Stimulated activated CD8-positive, alpha-beta memory T cell treated with anti-CD3 and anti-CD28 coated beads, Interleukin-4, amount 100 ng/mL, for 4 hours (primary cell): ENCODE measurements at regions not wholly inside any gene's neighbourhood (a gene's known extent, or its start where the extent isn't known, plus 50 kb on each side); places are given as distances from the start of the nearest gene placed in this dataset.

Experiments used
- DNase-seq, 2 donors: peaks; one replicate each; pipeline ENCODE4 v3.0.0-alpha.2; 2020; ENCODE audit warnings: low read depth in 2 of 2, low spot score in 1 of 2

DNA sequence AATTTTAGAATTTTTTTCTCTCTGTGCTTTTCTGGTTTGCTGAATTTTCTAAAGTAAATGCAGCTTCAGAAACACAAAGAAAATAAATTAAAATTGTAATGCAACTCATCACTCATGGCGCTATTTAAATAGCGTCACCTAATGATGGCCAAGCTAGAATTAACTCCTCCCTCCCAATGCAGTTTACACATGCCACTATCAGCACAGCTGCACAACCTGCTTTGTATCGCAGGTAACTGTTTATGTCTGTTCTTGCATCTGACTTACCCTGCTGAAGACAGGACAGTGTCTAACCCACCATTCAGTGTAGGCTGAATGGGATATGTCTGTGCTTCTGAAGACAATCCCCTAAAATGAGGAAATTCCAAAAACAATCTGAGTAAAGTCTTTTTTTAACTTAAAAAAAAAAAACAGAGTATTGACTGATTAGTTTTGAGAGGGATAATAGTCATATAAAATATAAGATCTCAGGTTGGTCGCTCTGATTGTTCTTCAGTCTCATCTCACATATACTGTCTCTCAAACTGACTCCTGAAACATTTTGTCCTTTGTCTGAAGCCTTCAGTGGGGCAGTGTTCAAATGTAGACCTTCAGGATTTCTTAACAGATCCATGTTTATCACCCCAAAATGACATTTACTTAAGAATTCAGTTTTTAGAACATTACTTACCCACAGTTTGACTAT is 271.4 kb downstream of the ZEB2 start:
- no peak for DNase-seq

DNA sequence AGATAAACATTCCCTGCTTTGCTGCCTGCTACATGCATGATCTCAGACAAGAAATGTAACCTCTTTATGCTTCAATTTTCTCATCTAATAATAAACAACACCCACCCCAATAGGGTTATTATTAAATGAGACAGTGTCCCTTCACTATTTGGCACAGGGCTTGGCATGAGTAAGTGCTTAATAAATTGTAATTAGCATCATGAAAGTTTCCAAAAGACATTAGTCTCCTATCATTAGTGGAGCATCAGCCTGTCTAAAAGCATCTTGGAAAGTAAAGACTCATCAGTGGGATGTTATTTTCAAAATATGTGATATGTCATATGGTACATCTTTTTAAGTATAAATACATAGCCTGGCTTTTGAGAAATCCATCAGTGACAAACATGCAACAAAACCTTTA is 275.0 kb downstream of the ZEB2 start:
- no peak for DNase-seq

GRCh38 chr2:144242311-144242710 is 277.6 kb downstream of the ZEB2 start:
- no peak for DNase-seq

DNA sequence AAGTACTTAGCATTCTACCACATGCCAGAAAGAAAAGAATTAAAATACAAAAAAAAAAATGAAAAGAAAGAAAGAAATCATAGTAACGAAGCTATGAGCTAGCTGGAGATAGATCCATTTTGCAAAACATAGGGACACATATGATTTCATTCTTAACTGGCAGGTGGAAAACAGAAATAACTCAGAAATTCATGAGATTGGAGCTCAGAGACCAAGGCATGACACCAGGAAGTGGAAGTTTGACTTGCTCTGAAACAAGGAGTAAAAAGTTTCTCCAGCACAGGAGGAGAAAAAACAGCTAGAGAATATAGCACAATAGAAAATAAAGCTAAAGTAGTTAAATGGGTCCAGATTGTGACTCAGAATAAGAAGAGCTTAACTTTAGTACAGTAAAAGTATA is 278.1 kb downstream of the ZEB2 start:
- DNase-seq, result no peak

DNA sequence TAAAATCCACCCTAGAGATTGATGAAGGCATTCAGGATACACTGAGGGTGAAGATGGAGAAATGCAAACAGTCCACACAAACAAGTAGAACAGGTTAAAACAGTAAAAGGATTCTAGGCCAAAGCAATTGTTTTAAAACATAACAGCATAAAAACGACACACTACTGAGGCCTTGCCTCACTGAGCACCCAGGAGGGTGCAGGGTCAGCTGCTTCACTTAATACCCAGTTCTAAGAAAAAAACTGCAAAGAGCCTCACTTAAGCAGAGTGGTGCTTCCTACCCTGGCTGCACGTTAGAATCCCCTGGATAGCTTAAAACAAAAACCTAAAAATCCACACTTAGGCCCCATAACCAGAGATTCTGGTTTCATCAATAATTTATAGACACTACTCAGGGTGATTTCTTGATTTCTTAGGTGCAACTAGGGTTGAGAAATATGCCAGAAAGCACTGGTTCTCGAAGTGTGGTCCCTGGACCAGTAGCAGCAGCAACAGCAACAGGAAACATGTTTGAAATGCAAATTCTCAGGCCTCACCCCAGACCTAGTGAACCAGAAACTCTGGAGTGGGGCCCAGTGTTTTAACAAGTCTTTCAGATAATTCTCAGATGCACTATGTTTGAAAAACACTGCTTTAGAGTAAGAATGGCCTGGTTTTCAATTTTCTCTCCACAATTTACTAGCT is 279.1 kb downstream of the ZEB2 start:
- no peak for DNase-seq

- DNase-seq, result no peak
These were observed 280.2 kb downstream of the ZEB2 start for GRCh38 chr2:144239726-144240125.

- no peak for DNase-seq
These were observed 280.6 kb downstream of the ZEB2 start for GRCh38 chr2:144239306-144239705.

- no peak for DNase-seq
These were observed 281.9 kb downstream of the ZEB2 start for GRCh38 chr2:144237830-144238627.

- DNase-seq, result no peak
These were observed 282.8 kb downstream of the ZEB2 start for GRCh38 chr2:144237108-144237507.

GRCh38 chr2:144235050-144235449 is 284.9 kb downstream of the ZEB2 start:
- no peak for DNase-seq

DNA sequence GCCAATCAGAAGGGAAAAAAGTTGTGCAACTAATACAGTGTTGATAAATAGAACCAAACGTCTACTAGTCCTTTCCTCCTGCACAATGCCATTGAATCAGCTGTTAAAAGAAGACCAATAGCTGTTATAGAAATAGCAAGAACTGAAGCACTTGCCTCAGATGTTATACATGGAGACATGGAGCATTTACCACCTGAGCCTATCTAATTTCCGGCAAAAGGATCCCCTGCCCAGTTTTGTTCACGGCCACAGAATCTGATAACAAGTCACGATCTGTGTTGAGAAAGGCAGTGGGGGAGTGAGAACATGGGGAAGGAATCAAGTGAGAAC is 285.4 kb downstream of the ZEB2 start:
- no peak for DNase-seq

DNA sequence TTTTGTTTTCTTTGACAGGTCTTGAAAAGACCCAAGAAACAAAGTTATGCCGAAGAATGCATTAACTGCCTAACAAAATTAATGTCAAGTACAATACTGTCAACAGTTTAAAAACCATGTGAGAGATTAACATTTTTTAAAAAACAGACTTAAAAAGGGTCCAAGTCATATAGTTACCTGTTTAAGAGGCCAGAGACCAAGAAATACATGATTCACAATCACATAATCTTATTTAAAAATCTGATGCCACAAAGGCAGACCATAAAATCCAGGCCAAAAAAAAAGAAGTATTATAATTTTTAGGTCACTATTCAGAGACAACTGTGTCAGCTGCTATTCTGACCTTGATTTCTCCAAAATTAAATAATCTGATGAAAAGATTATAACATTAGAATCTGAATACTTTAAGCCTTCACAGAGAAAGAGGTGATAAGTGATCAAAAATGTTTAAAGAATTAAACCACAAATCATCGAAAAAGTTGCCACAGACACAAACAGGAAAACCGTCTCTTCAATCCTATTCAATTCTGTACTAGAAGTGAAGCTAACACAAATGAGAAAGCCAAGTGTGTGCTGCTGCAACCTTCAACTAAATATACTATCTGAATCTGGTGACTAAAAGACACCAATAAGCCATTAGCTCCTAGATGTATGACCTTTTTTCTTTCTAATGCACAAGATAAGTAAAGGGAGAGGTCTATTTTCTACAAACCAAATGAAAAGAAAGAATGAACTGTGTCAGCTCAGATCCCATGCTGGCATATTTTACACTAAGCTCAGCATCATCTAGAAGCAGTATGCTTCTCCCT is 286.0 kb downstream of the ZEB2 start:
- no peak for DNase-seq

DNA sequence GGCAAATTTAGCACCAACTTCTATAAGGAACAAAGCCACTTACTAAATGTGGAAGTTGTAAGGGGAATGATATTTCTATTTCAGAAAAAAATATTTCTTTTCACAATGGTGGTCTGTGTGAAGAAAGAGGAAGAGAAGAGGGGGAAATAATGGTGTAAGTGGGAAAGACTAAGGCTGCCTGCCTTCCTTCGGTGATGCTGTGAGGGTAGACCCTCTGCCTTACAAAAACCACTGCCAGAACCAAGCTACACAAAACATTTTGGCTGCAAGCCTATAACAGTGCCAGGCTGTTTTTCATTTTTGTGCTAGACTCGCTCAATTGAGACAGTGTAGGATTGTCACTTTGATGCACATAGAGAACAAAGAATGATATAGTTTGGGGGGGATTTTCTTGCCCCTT is 286.6 kb downstream of the ZEB2 start:
- no peak for DNase-seq

DNA sequence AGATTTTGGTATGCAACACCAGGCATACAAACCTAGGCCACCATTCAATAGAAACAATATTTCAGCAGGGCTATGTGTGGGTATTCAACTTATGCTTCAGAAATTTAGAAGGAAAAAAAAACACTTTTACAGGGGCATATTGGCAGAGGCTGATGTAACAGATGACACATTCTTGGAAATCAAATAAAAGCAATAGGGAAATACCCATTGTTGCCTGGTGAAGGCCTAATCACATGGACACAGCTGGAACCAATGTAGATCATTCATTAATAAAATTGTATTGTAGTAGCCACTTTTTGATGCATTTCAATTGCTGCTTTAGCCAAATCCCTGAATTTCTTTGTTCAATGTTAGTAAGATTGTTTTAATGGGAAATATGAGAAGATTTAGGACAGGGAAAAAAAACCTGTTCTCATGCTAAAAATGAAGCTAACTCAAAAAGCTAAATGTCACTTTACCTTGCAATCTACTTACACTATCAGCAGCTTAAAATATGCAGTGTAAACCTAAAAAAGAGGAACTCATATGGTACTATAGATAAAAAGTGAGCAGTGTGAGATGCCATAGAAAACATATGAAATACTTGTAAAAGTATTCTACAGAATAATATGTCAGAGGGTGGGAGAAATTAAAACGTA is 289.4 kb downstream of the ZEB2 start:
- no peak for DNase-seq

DNA sequence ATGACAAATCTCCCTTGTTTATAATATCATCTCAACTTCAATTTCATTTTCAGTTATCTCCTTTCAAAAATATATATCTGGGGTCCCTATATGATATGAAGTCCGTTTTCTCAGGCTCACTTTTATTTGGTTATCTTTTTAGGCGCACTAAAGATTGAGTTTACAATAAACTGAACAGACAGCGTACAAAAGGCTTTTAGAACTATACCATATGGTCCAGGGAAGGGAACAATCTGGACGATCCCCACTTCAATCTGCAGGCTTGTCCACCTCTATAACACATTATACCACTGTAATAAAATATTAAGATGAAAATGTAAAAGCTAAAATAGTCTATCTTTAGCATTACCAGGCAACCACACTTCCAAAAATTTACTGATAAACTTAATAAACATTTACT is 289.9 kb downstream of the ZEB2 start:
- DNase-seq, result no peak

DNA sequence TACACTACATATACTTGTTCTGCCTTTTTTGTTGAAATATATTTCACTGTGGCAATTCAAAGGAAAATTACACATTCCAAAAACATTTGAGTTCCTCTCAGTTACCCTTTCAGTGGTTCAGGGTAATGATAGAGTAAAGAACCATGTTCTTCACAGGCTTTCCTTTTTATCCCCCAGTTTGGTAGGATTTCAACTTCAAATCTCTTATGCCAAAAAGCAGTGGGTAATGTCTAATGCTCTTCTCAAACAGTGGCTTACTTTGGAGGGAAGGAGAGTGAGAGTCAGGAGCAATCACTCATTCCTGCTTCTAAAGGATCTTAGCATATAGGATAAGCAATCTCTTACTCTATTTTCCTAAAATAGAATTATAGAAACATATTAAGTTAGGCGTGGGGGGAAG is 290.6 kb downstream of the ZEB2 start:
- no peak for DNase-seq

DNA sequence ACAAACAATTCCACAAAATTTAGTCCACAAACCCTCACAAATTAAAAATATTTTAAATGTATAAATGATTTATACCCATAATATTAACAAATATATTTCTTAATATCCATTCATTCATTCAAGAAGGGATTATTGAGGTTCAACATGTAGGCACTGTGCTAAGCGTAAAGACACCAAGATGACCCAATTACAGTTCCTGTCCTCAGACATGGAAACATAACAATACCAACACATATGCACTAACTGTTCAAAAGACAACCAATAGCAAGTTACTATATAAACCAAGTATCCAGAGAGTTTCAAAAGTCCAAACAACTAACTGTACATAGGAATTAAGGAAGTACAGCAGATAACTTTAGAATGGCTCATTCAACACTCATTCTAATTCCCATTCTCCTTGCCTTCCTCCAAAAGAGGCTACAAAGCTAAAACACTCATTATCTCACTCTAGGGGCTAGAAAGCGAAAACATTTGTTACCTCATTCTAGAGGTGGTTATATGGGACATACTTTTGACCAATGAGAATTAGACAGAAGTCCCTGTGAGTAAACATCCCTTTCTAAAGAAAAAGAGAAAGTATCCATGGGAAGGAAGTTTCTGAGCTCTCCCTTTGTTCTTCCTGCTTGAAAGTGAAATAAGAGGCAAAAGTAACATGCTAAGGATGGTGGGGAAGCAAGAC is 292.4 kb downstream of the ZEB2 start:
- no peak for DNase-seq

- no peak for DNase-seq
These were observed 294.8 kb downstream of the ZEB2 start for GRCh38 chr2:144225076-144225475.

DNA sequence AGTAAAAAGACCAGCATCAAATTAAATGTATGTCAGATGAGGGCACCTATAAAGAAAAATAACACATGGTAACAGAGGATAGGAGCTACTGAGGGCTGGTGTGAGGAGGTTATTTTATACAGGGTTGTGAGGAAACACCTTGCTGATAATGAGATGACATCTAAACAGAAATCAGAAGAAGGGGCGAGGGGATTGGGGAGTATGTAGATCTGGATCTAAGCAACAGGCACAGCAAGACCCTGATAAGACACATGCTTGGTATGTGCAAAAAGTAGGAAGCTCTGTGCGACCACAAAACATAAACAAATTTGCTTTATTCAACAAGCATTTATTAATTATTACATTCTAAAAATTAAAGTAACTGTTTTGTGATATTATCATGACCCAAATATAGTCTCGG is 295.4 kb downstream of the ZEB2 start:
- DNase-seq, result no peak

DNA sequence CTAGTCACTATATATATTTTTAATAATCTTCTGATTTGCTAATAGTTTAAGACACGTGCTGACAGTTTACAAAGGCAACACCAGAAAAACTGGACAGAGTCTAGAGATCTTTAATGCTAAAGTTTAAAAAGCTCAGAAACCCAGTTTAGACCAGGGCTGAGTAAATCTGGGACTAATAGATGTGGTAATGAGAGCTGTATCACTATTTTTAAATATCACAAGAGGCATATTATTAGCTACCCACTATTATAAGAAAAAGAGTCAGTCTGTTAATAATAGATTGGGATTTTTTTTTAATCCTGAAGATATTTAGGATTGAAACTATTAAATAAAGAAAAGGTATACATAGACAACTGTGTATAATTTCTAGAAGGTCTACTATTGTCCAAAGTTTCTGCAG is 299.9 kb downstream of the ZEB2 start:
- DNase-seq, result no peak
